CD14-positive monocyte (primary cell): ENCODE measurements at regions not wholly inside any gene's neighbourhood (a gene's known extent, or its start where the extent isn't known, plus 50 kb on each side); places are given as distances from the start of the nearest gene placed in this dataset.

Experiments used
- DNase-seq, 3 donors: peaks; one replicate each; pipeline ENCODE4 v3.0.0-alpha.2; 2011 to 2022
- H2AFZ ChIP-seq: 2 replicates; pipeline ENCODE4 v1.6.0; 2012; ENCODE audit warnings: mild to moderate bottlenecking, low read depth, low read length, inconsistent platforms; ENCODE audit not compliant: insufficient read depth, poor library complexity, severe bottlenecking
- H3K27ac ChIP-seq, 2 donors: 1 replicate in 1 of 2; 2 replicates in 1 of 2; pipeline ENCODE4 v1.5.1; 2012 to 2013; ENCODE audit warnings: low read length in 2 of 2, control low read depth in 1 of 2, inconsistent platforms in 1 of 2, low read depth in 1 of 2, mild to moderate bottlenecking in 1 of 2
- H3K27me3 ChIP-seq, 2 donors: one replicate each; pipeline versions ENCODE4 v1.6.0 to v1.6.1; 2011 to 2013; ENCODE audit warnings: low read length in 2 of 2; ENCODE audit not compliant: control insufficient read depth in 2 of 2, insufficient read depth in 2 of 2
- H3K36me3 ChIP-seq, 2 donors: replicated peaks in 1 of 2; 1 replicate in 1 of 2; 2 replicates in 1 of 2; pipeline versions ENCODE4 v1.5.1 to v1.6.1; 2012 to 2013; ENCODE audit warnings: low read length in 2 of 2, control low read depth in 1 of 2, inconsistent platforms in 1 of 2, mild to moderate bottlenecking in 1 of 2; ENCODE audit not compliant: insufficient read depth in 2 of 2, control insufficient read depth in 1 of 2
- H3K4me1 ChIP-seq, 2 donors: 1 replicate in 1 of 2; 2 replicates in 1 of 2; pipeline versions ENCODE4 v1.5.1 to v1.6.1; 2012 to 2013; ENCODE audit warnings: low read length in 2 of 2, control low read depth in 1 of 2, inconsistent platforms in 1 of 2, mild to moderate bottlenecking in 1 of 2, moderate library complexity in 1 of 2; ENCODE audit not compliant: insufficient read depth in 2 of 2, control insufficient read depth in 1 of 2
- H3K4me2 ChIP-seq: replicated peaks from 2 replicates; pipeline ENCODE3; 2012; ENCODE audit warnings: low read length, moderate library complexity, mild to moderate bottlenecking; ENCODE audit not compliant: poor library complexity, severe bottlenecking; ENCODE audit errors: extremely low read depth
- H3K4me3 ChIP-seq, 3 experiments: fragments of 200-600 bp in 1 of 3; sonication (generic) in 1 of 3; replicated peaks in 1 of 3; 1 replicate in 2 of 3; 2 replicates in 1 of 3; pipeline ENCODE4 v1.5.1; 2011 to 2013; ENCODE audit warnings: low read length in 3 of 3, mild to moderate bottlenecking in 3 of 3, control low read depth in 2 of 3, low read depth in 2 of 3, inconsistent platforms in 1 of 3, moderate library complexity in 1 of 3
- H3K79me2 ChIP-seq: 2 replicates; pipeline ENCODE4 v1.6.0; 2012; ENCODE audit warnings: mild to moderate bottlenecking, control low read depth, inconsistent platforms, low read length, moderate library complexity; ENCODE audit not compliant: insufficient read depth
- H3K9ac ChIP-seq: 2 replicates; pipeline ENCODE4 v1.6.0; 2017; ENCODE audit warnings: low read length, mild to moderate bottlenecking; ENCODE audit not compliant: insufficient read depth, poor library complexity, severe bottlenecking
- H3K9me3 ChIP-seq, 2 donors: replicated peaks in 1 of 2; 1 replicate in 1 of 2; 2 replicates in 1 of 2; pipeline versions ENCODE4 v1.5.1 to v1.6.1; 2012 to 2013; ENCODE audit warnings: low read length in 2 of 2, control low read depth in 1 of 2; ENCODE audit not compliant: control insufficient read depth in 1 of 2, insufficient read depth in 1 of 2
- H4K20me1 ChIP-seq: 2 replicates; pipeline ENCODE4 v1.6.0; 2012; ENCODE audit warnings: mild to moderate bottlenecking, low read length, control low read depth, moderate library complexity; ENCODE audit not compliant: insufficient read depth
- H3K27ac Mint-ChIP-seq, 7 donors: one replicate each; pipeline ENCODE4 v1.8.0; 2020; ENCODE audit warnings: mild to moderate bottlenecking in 7 of 7, mixed read lengths in 7 of 7, moderate library complexity in 6 of 7, inconsistent platforms in 2 of 7
- H3K27me3 Mint-ChIP-seq, 3 donors: one replicate each; pipeline ENCODE4 v1.8.0; 2021 to 2022; ENCODE audit warnings: low read depth in 3 of 3, mild to moderate bottlenecking in 3 of 3, mixed read lengths in 3 of 3, moderate library complexity in 3 of 3, inconsistent platforms in 1 of 3
- H3K36me3 Mint-ChIP-seq, 2 donors: one replicate each; pipeline ENCODE4 v1.8.0; 2020; ENCODE audit warnings: mixed read lengths in 2 of 2, inconsistent platforms in 1 of 2, mild to moderate bottlenecking in 1 of 2
- H3K4me1 Mint-ChIP-seq: one replicate; pipeline ENCODE4 v1.8.0; 2020; ENCODE audit warnings: mild to moderate bottlenecking, mixed read lengths
- H3K4me3 Mint-ChIP-seq, 2 donors: one replicate each; pipeline ENCODE4 v1.8.0; 2020; ENCODE audit warnings: mild to moderate bottlenecking in 2 of 2, mixed read lengths in 2 of 2, moderate library complexity in 1 of 2
- H3K9me3 Mint-ChIP-seq, 7 donors: one replicate each; pipeline ENCODE4 v1.8.0; 2020 to 2022; ENCODE audit warnings: mixed read lengths in 7 of 7, mild to moderate bottlenecking in 6 of 7, moderate library complexity in 6 of 7, inconsistent platforms in 2 of 7
- WGBS: methylation state at CpG from one replicate; pipeline ENCODE4 v1.1.5; 2013; ENCODE audit warnings: missing lambda C conversion rate; ENCODE audit not compliant: insufficient coverage; 5-methylcytosine and 5-hydroxymethylcytosine counted together
- intact Hi-C, 2 donors: fragments of 100-400 bp; cut with micrococcal nuclease; formaldehyde crosslinking; loops; one replicate each; pipeline versions ENCODE4 v1.15.0 to v1.15.1; 2023
- TF ChIP-seq, protein P1 (sequence below): fragments of 200-600 bp; IDR thresholded peaks from one replicate; pipeline ENCODE4 v1.8.0; 2022; ENCODE audit warnings: antibody characterized with exemption, mild to moderate bottlenecking

DNA sequence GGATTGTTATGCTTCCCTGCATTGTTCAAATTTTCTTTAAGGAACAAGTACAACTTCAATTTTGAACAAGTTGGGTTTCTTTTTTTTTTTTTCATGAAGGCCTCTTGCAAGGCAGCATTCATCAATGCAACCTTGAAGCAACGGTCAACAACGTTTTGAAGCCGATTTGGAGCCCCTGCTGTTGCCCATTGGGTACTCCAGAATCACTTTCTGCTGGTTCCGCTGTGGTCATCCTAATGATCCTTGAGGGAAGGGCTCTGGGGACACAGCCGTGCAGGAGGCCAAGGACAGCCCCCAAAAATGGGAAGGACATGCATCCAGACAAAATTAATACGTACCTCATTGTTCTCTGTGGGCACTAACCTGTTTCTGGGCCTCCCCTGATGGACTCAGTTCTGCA is 84.6 kb upstream of the MGMT start:
- Mint-ChIP-seq H3K36me3 (no peaks in the 10 kb centered on the region), H3K9me3 (peaks cover 0 to 2% (median 0%) of the 10 kb centered on the region in 7 donors), H3K4me3 (no peak overlapping the region), H3K27ac (no peak overlapping the region), H3K27me3 (peaks cover 2 to 16% (median 8%) of the 10 kb centered on the region in 3 donors), H3K4me1 (peaks cover 6% of the 10 kb centered on the region)
- no peak overlapping the region for H2AFZ ChIP-seq
- no peak overlapping the region for H3K4me3 ChIP-seq
- DNase-seq = no peak
- no peaks in the 10 kb centered on the region for H4K20me1 ChIP-seq
- no peak overlapping the region for H3K27ac ChIP-seq
- no peaks in the 10 kb centered on the region for H3K36me3 ChIP-seq
- H3K9me3 ChIP-seq = no peaks in the 10 kb centered on the region
- WGBS = 80% methylated on average over 6 of the region's 6 CpGs
- no peak overlapping the region for H3K9ac ChIP-seq
- H3K4me1 ChIP-seq = no peaks in the 10 kb centered on the region
- H3K4me2 ChIP-seq = no peak overlapping the region
- intact Hi-C loops = no loop called here
- TF ChIP-seq, protein P1, sequence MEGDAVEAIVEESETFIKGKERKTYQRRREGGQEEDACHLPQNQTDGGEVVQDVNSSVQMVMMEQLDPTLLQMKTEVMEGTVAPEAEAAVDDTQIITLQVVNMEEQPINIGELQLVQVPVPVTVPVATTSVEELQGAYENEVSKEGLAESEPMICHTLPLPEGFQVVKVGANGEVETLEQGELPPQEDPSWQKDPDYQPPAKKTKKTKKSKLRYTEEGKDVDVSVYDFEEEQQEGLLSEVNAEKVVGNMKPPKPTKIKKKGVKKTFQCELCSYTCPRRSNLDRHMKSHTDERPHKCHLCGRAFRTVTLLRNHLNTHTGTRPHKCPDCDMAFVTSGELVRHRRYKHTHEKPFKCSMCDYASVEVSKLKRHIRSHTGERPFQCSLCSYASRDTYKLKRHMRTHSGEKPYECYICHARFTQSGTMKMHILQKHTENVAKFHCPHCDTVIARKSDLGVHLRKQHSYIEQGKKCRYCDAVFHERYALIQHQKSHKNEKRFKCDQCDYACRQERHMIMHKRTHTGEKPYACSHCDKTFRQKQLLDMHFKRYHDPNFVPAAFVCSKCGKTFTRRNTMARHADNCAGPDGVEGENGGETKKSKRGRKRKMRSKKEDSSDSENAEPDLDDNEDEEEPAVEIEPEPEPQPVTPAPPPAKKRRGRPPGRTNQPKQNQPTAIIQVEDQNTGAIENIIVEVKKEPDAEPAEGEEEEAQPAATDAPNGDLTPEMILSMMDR = no peak
- H3K27me3 ChIP-seq = no peaks in the 10 kb centered on the region
- H3K79me2 ChIP-seq = no peaks in the 10 kb centered on the region

DNA sequence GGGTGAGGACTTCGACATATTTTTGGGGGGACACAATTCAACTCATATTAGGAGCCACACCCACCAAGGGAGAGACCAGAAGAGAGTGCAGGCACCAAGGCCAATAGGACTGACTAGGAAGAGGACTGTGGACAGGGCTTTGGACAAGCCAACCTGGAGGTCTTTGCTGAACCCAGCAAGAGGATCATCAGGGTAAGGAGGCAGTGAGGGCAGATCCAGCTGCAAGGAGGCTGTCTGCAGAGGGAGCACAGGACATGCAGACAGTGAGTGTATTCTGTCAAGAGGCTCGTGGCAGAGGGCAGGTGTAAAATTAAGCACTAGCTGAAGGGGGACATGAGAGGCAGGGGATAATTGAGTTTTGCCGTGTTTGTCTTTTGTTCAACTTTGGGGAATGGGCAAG is 83.4 kb upstream of the MGMT start:
- Mint-ChIP-seq H3K4me1 (peaks cover 6% of the 10 kb centered on the region), H3K27ac (no peak overlapping the region), H3K9me3 (peaks cover 0 to 2% (median 0%) of the 10 kb centered on the region in 7 donors), H3K27me3 (peaks cover 2 to 7% (median 5%) of the 10 kb centered on the region in 3 donors), H3K4me3 (no peak overlapping the region), H3K36me3 (no peaks in the 10 kb centered on the region)
- no peaks in the 10 kb centered on the region for H3K4me1 ChIP-seq
- no peak overlapping the region for H3K27ac ChIP-seq
- H3K79me2 ChIP-seq = no peaks in the 10 kb centered on the region
- H3K36me3 ChIP-seq = no peaks in the 10 kb centered on the region
- H3K9ac ChIP-seq = no peak overlapping the region
- WGBS = 79% methylated on average over 2 of the region's 3 CpGs
- DNase-seq = no peak
- TF ChIP-seq, protein P1 = no peak
- no peaks in the 10 kb centered on the region for H4K20me1 ChIP-seq
- H3K9me3 ChIP-seq = no peaks in the 10 kb centered on the region
- H3K27me3 ChIP-seq = no peaks in the 10 kb centered on the region
- H2AFZ ChIP-seq = no peak overlapping the region
- H3K4me3 ChIP-seq = no peak overlapping the region
- intact Hi-C loops = no loop called here
- no peak overlapping the region for H3K4me2 ChIP-seq
